H1 (cell line): ENCODE measurements at regions not wholly inside any gene's neighbourhood (a gene's known extent, or its start where the extent isn't known, plus 50 kb on each side); places are given as distances from the start of the nearest gene placed in this dataset.

Experiments used
- CTCF ChIA-PET: fragments of 300-600 bp; sonication (Branson Sonifier 250); formaldehyde crosslinking; loops from one replicate; lab custom pipeline; 2021; ENCODE audit not compliant: partially characterized antibody; lab: Charles Lee
- POLR2A ChIA-PET: fragments of 300-600 bp; sonication (Branson Sonifier 250); formaldehyde crosslinking; loops from one replicate; lab custom pipeline; 2021; ENCODE audit warnings: inconsistent platforms; ENCODE audit not compliant: partially characterized antibody; lab: Charles Lee
- DNase-seq, 2 experiments: peaks; one replicate each; pipeline versions ENCODE4 v3.0.0 to v3.0.0-alpha.2; 2010 to 2022; ENCODE audit warnings: low spot score in 2 of 2, low read depth in 1 of 2, mixed read lengths in 1 of 2
- FAIRE-seq: peaks from 2 replicates; lab custom pipeline; 2011; peaks lifted over from hg19 to GRCh38; lab: Jason Lieb, UNC
- H2AFZ ChIP-seq: 2 replicates; pipeline ENCODE4 v1.8.1; 2012; ENCODE audit warnings: low read length, inconsistent platforms
- H2AK5ac ChIP-seq: 2 replicates; pipeline ENCODE4 v1.6.1; 2013; ENCODE audit warnings: low read depth, low read length
- H2BK120ac ChIP-seq: replicated peaks from 2 replicates; pipeline ENCODE3; 2013; ENCODE audit warnings: low read depth, low read length, inconsistent platforms
- H2BK12ac ChIP-seq: 2 replicates; pipeline ENCODE4 v1.6.1; 2013; ENCODE audit warnings: low read depth, low read length
- H2BK15ac ChIP-seq: 2 replicates; pipeline ENCODE4 v1.6.1; 2013; ENCODE audit warnings: low read length
- H2BK20ac ChIP-seq: 2 replicates; pipeline ENCODE4 v1.6.1; 2013; ENCODE audit warnings: low read length
- H2BK5ac ChIP-seq: 2 replicates; pipeline ENCODE4 v1.6.1; 2013; ENCODE audit warnings: low read depth, low read length
- H3K14ac ChIP-seq: 2 replicates; pipeline ENCODE4 v1.6.1; 2013; ENCODE audit warnings: inconsistent platforms; ENCODE audit not compliant: insufficient read length
- H3K18ac ChIP-seq: 2 replicates; pipeline ENCODE4 v1.6.1; 2013; ENCODE audit warnings: low read length; ENCODE audit errors: extremely low read depth
- H3K23ac ChIP-seq: 2 replicates; pipeline ENCODE4 v1.6.1; 2013; ENCODE audit warnings: inconsistent platforms; ENCODE audit not compliant: insufficient read length
- H3K23me2 ChIP-seq: 2 replicates; pipeline ENCODE4 v1.6.1; 2013; ENCODE audit warnings: low read depth, low read length
- H3K27ac ChIP-seq: 2 replicates; pipeline ENCODE4 v1.6.1; 2011; ENCODE audit warnings: low read depth, low read length, inconsistent platforms
- H3K27me3 ChIP-seq, 4 experiments: replicated peaks in 1 of 4; 1 replicate in 1 of 4; 2 replicates in 3 of 4; pipeline versions ENCODE4 v1.6.1 to v1.8.1; 2011 to 2013; ENCODE audit warnings: low read length in 3 of 4, mild to moderate bottlenecking in 3 of 4, inconsistent platforms in 2 of 4, mixed read lengths in 2 of 4, moderate library complexity in 1 of 4; ENCODE audit not compliant: control insufficient read depth in 3 of 4, insufficient read depth in 3 of 4; ENCODE audit errors: extremely low read depth in 1 of 4
- H3K36me3 ChIP-seq, 4 experiments: 2 replicates each; pipeline versions ENCODE4 v1.6.1 to v1.8.1; 2011 to 2013; ENCODE audit warnings: mild to moderate bottlenecking in 4 of 4, low read length in 3 of 4, moderate library complexity in 2 of 4, control low read depth in 1 of 4, inconsistent platforms in 1 of 4; ENCODE audit not compliant: insufficient read depth in 4 of 4, control insufficient read depth in 2 of 4
- H3K4ac ChIP-seq: replicated peaks from 2 replicates; pipeline ENCODE3; 2013; ENCODE audit warnings: low read length, low read depth, mixed read lengths, inconsistent platforms; ENCODE audit not compliant: insufficient read length
- H3K4me1 ChIP-seq, 4 experiments: replicated peaks in 1 of 4; 1 replicate in 1 of 4; 2 replicates in 3 of 4; pipeline versions ENCODE4 v1.6.1 to v1.8.1; 2011 to 2013; ENCODE audit warnings: low read length in 3 of 4, inconsistent platforms in 2 of 4, mixed read lengths in 1 of 4; ENCODE audit not compliant: insufficient read depth in 4 of 4, control insufficient read depth in 3 of 4
- H3K4me2 ChIP-seq, 2 experiments: 2 replicates each; pipeline versions ENCODE4 v1.6.1 to v1.8.1; 2011 to 2013; ENCODE audit warnings: low read depth in 2 of 2, low read length in 2 of 2, control low read depth in 1 of 2, inconsistent platforms in 1 of 2, mild to moderate bottlenecking in 1 of 2; ENCODE audit not compliant: insufficient read depth in 1 of 2
- H3K4me3 ChIP-seq, 4 experiments: fragments of 200-600, 300-600 bp in 1 of 4; sonication (generic), shearing (Covaris generic), sonication (Bioruptor Twin) in 1 of 4; 2 replicates each; pipeline versions ENCODE4 v1.5.1 to v1.8.1; 2011 to 2016; ENCODE audit warnings: low read length in 4 of 4, low read depth in 3 of 4, control low read depth in 2 of 4, inconsistent platforms in 2 of 4, mild to moderate bottlenecking in 2 of 4, mixed read lengths in 1 of 4, moderate library complexity in 1 of 4; ENCODE audit not compliant: insufficient read depth in 2 of 4; ENCODE audit errors: extremely low read depth in 1 of 4
- H3K56ac ChIP-seq: replicated peaks from 2 replicates; pipeline ENCODE3; 2013; ENCODE audit warnings: low read depth, mild to moderate bottlenecking, mixed read lengths, low read length, inconsistent platforms; ENCODE audit not compliant: insufficient read length
- H3K79me1 ChIP-seq: 2 replicates; pipeline ENCODE4 v1.6.1; 2013; ENCODE audit warnings: low read depth, low read length, control low read depth
- H3K79me2 ChIP-seq, 2 experiments: 2 replicates each; pipeline versions ENCODE4 v1.6.1 to v1.8.1; 2012 to 2013; ENCODE audit warnings: low read length in 2 of 2, mild to moderate bottlenecking in 2 of 2, inconsistent platforms in 1 of 2; ENCODE audit not compliant: insufficient read depth in 2 of 2, control insufficient read depth in 1 of 2
- H3K9ac ChIP-seq, 4 experiments: replicated peaks in 1 of 4; 1 replicate in 1 of 4; 2 replicates in 3 of 4; pipeline versions ENCODE4 v1.6.1 to v1.8.1; 2011 to 2013; ENCODE audit warnings: low read depth in 3 of 4, low read length in 3 of 4, control low read depth in 2 of 4, mild to moderate bottlenecking in 2 of 4, moderate library complexity in 2 of 4, inconsistent platforms in 1 of 4; ENCODE audit errors: extremely low read depth in 1 of 4
- H3K9me3 ChIP-seq, 2 experiments: 2 replicates each; pipeline versions ENCODE4 v1.6.1 to v1.8.1; 2012 to 2013; ENCODE audit warnings: mild to moderate bottlenecking in 2 of 2, moderate library complexity in 2 of 2, control low read depth in 1 of 2, inconsistent platforms in 1 of 2, low read depth in 1 of 2, low read length in 1 of 2, mixed read lengths in 1 of 2; ENCODE audit not compliant: insufficient read depth in 2 of 2
- H4K20me1 ChIP-seq, 2 experiments: replicated peaks in 1 of 2; 2 replicates each; pipeline versions ENCODE3 to v1.8.1; 2011 to 2013; ENCODE audit warnings: inconsistent platforms in 2 of 2, low read length in 2 of 2, mild to moderate bottlenecking in 1 of 2; ENCODE audit not compliant: insufficient read depth in 2 of 2, control insufficient read depth in 1 of 2
- H4K5ac ChIP-seq: 2 replicates; pipeline ENCODE4 v1.6.1; 2013; ENCODE audit warnings: low read length, low read depth, mixed read lengths, inconsistent platforms; ENCODE audit not compliant: insufficient read length
- H4K8ac ChIP-seq: 2 replicates; pipeline ENCODE4 v1.8.0; 2013; ENCODE audit warnings: mild to moderate bottlenecking, moderate library complexity, low read length, inconsistent platforms; ENCODE audit not compliant: insufficient read depth; ENCODE audit errors: extremely low read depth
- H4K91ac ChIP-seq: replicated peaks from 2 replicates; pipeline ENCODE3; 2013; ENCODE audit warnings: low read length, mixed read lengths, inconsistent platforms; ENCODE audit not compliant: insufficient read length
- CREB1 ChIP-seq: IDR thresholded peaks from 2 replicates; pipeline ENCODE4 v1.6.1; 2012; ENCODE audit warnings: inconsistent platforms
- CTBP2 ChIP-seq: IDR thresholded peaks from 2 replicates; pipeline ENCODE4 v1.7.0; 2011; ENCODE audit warnings: borderline replicate concordance, mild to moderate bottlenecking, moderate library complexity, mixed read lengths, low read length; ENCODE audit not compliant: insufficient read depth, insufficient read length
- GTF2F1 ChIP-seq: IDR thresholded peaks from 2 replicates; pipeline ENCODE4 v1.6.1; 2012; ENCODE audit warnings: low read depth, low read length, improper control_type of control experiment, borderline replicate concordance
- KDM5A ChIP-seq: fragments of 200-600 bp; IDR thresholded peaks from 2 replicates; pipeline ENCODE4 v1.7.1; 2012; ENCODE audit warnings: mild to moderate bottlenecking, low read length, inconsistent platforms, mixed read lengths
- RNF2 ChIP-seq: fragments of 200-900, 300-1000 bp; sonication (generic); IDR thresholded peaks from 2 replicates; pipeline ENCODE4 v1.7.1; 2016; ENCODE audit warnings: borderline replicate concordance, low read depth, mild to moderate bottlenecking, antibody characterized with exemption, low read length; ENCODE audit not compliant: poor library complexity, severe bottlenecking; ENCODE audit errors: missing control alignments
- WGBS, 2 experiments: shearing (Covaris generic) in 1 of 2; methylation state at CpG; one replicate each; pipeline versions ENCODE4 v1.1.6 to v1.1.7; 2013 to 2015; ENCODE audit warnings: low lambda C conversion rate in 2 of 2, mixed read lengths in 2 of 2, inconsistent platforms in 1 of 2, low coverage in 1 of 2, missing lambda C conversion rate in 1 of 2; ENCODE audit not compliant: insufficient replicate concordance in 2 of 2, insufficient coverage in 1 of 2, insufficient read length in 1 of 2; ENCODE audit errors: extremely low coverage in 1 of 2, missing lambda C conversion rate in 1 of 2; 5-methylcytosine and 5-hydroxymethylcytosine counted together
- TF ChIP-seq, protein P1 (sequence below): IDR thresholded peaks from 2 replicates; pipeline ENCODE4 v1.6.1; 2011; ENCODE audit warnings: low read length, improper control_type of control experiment

DNA sequence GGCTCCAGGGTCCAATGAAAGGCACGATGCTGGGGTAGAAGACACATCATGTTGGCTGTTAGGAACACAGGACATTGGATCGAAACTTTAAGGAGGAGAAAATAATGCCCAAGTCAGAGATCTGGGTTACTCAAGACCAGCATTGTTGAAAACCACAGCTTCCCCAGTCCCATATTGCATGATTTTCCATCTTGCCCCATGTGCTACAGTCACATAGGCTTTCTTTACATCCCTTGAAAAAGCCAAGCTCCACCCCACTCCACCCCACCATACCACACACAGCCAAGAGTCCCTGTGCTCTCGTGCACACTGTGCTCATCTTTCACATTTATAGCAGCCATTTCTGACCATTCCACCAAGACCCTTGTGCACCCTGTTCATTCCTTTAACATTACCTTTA lies 636.2 kb downstream of the DIAPH3 start:
- Histone ChIP-seq H2BK5ac (no peak overlapping the region), H3K27me3 (no peaks in the 10 kb centered on the region), H3K4ac (no peak overlapping the region), H3K18ac (no peak overlapping the region), H3K9ac (no peak overlapping the region), H3K79me1 (no peaks in the 10 kb centered on the region), H2BK120ac (no peak overlapping the region), H3K56ac (no peak overlapping the region), H2BK15ac (no peak overlapping the region), H2BK20ac (no peak overlapping the region), H3K27ac (no peak overlapping the region), H4K20me1 (no peaks in the 10 kb centered on the region), H2BK12ac (no peak overlapping the region), H3K14ac (no peak overlapping the region), H4K91ac (no peak overlapping the region), H3K4me2 (no peak overlapping the region), H3K4me1 (peaks cover 0 to 6% (median 3%) of the 10 kb centered on the region in 4 experiments; a peak in 4 of 7 replicates), H3K23ac (no peak overlapping the region), H4K5ac (no peak overlapping the region), H4K8ac (no peak overlapping the region), H3K23me2 (no peaks in the 10 kb centered on the region), H3K79me2 (no peaks in the 10 kb centered on the region), H2AK5ac (no peak overlapping the region), H3K36me3 (no peaks in the 10 kb centered on the region), H2AFZ (no peak overlapping the region), H3K9me3 (no peaks in the 10 kb centered on the region), H3K4me3 (no peak overlapping the region)
- FAIRE-seq (no peak), DNase-seq (no peak)
- POLR2A ChIA-PET, result no interaction called here
- CTCF ChIA-PET, result interaction anchor here (0.8 to 1.2 kb wide), 3 partner anchors 8 to 150 kb away, joined by 3 to 4 read pairs (median 4); no protein-coding TSS in a partner anchor
- TF ChIP-seq GTF2F1, result no peak
- TF ChIP-seq KDM5A, result no peak
- no peak for TF ChIP-seq CTBP2
- TF ChIP-seq RNF2, result no peak
- TF ChIP-seq CREB1, result no peak
- TF ChIP-seq, protein P1, sequence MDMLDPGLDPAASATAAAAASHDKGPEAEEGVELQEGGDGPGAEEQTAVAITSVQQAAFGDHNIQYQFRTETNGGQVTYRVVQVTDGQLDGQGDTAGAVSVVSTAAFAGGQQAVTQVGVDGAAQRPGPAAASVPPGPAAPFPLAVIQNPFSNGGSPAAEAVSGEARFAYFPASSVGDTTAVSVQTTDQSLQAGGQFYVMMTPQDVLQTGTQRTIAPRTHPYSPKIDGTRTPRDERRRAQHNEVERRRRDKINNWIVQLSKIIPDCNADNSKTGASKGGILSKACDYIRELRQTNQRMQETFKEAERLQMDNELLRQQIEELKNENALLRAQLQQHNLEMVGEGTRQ, result no peak
- WGBS, 2 experiments, result 78% methylated on average over 3 of the region's 3 CpGs; no CpG with 5 or more reads in 1 of the 2 experiments
